SKM-1 (cell line): ENCODE measurements at regions not wholly inside any gene's neighbourhood (a gene's known extent, or its start where the extent isn't known, plus 50 kb on each side); places are given as distances from the start of the nearest gene placed in this dataset.

Experiments
- DNase-seq: peaks from one replicate; lab custom pipeline; 2025; ENCODE audit not compliant: unreplicated experiment; lab: John Stamatoyannopoulos, UW

- DNase-seq: peak; percentile 44
Observed at GRCh38 chr1:67635055-67635809, 49.8 kb upstream of the GADD45A start.
